NCI-H2171 (cell line): ENCODE measurements at regions not wholly inside any gene's neighbourhood (a gene's known extent, or its start where the extent isn't known, plus 50 kb on each side); places are given as distances from the start of the nearest gene placed in this dataset.

Source experiments
- DNase-seq: peaks from one replicate; lab custom pipeline; 2025; lab: John Stamatoyannopoulos, UW

GRCh38 chr17:77647531-77647930 is 311.0 kb upstream of the TNRC6C start:
- no peak for DNase-seq

- DNase-seq, result no peak
These were observed 308.7 kb upstream of the TNRC6C start for GRCh38 chr17:77649717-77650211.

- no peak for DNase-seq
These were observed 306.5 kb upstream of the TNRC6C start for GRCh38 chr17:77651988-77652387.

- no peak for DNase-seq
These were observed 304.2 kb upstream of the TNRC6C start for GRCh38 chr17:77654296-77654695.

- DNase-seq, result no peak
These were observed 303.7 kb upstream of the TNRC6C start for GRCh38 chr17:77654850-77655249.

- DNase-seq, result no peak
These were observed 302.4 kb upstream of the TNRC6C start for GRCh38 chr17:77656054-77656453.

- DNase-seq, result no peak
These were observed 300.7 kb upstream of the TNRC6C start for GRCh38 chr17:77657839-77658238.

- no peak for DNase-seq
These were observed 298.0 kb upstream of the TNRC6C start for GRCh38 chr17:77660524-77660923.

- DNase-seq, result no peak
These were observed 295.7 kb upstream of the TNRC6C start for GRCh38 chr17:77662833-77663232.

GRCh38 chr17:77664097-77664729 is 294.3 kb upstream of the TNRC6C start:
- no peak for DNase-seq

- no peak for DNase-seq
These were observed 292.7 kb upstream of the TNRC6C start for GRCh38 chr17:77665833-77666232.

- DNase-seq, result no peak
These were observed 292.0 kb upstream of the TNRC6C start for GRCh38 chr17:77666462-77666861.

GRCh38 chr17:77666881-77667395 is 291.6 kb upstream of the TNRC6C start:
- no peak for DNase-seq

- DNase-seq, result no peak
These were observed 291.0 kb upstream of the TNRC6C start for GRCh38 chr17:77667478-77667877.

GRCh38 chr17:77668518-77668917 is 290.0 kb upstream of the TNRC6C start:
- DNase-seq, result no peak

GRCh38 chr17:77670173-77670572 is 288.3 kb upstream of the TNRC6C start:
- DNase-seq, result no peak

- no peak for DNase-seq
These were observed 284.1 kb upstream of the TNRC6C start for GRCh38 chr17:77674358-77674757.

GRCh38 chr17:77675411-77675810 is 283.1 kb upstream of the TNRC6C start:
- DNase-seq, result no peak

GRCh38 chr17:77675816-77676215 is 282.7 kb upstream of the TNRC6C start:
- DNase-seq, result no peak

GRCh38 chr17:77676237-77676661 is 282.3 kb upstream of the TNRC6C start:
- DNase-seq, result no peak

- no peak for DNase-seq
These were observed 281.3 kb upstream of the TNRC6C start for GRCh38 chr17:77677211-77677610.

GRCh38 chr17:77677630-77678029 is 280.9 kb upstream of the TNRC6C start:
- no peak for DNase-seq

- DNase-seq, result no peak
These were observed 278.9 kb upstream of the TNRC6C start for GRCh38 chr17:77679589-77679988.

GRCh38 chr17:77681861-77682260 is 276.6 kb upstream of the TNRC6C start:
- no peak for DNase-seq
